ENCODE measurements at regions not wholly inside any gene's neighbourhood (a gene's known extent, or its start where the extent isn't known, plus 50 kb on each side); places are given as distances from the start of the nearest gene placed in this dataset.

GRCh38 chr7:52325237-52325636 is 710.2 kb upstream of the POM121L12 start:
- DNase-seq, result no peak

- no peak for DNase-seq
Observed at GRCh38 chr7:52323202-52323746, 712.2 kb upstream of the POM121L12 start.

- DNase-seq, result no peak
Observed at GRCh38 chr7:52320610-52321009, 714.8 kb upstream of the POM121L12 start.

- DNase-seq, result no peak
Observed at GRCh38 chr7:52317921-52318320, 717.5 kb upstream of the POM121L12 start.

GRCh38 chr7:52311886-52312285 is 723.5 kb upstream of the POM121L12 start:
- DNase-seq, result no peak

GRCh38 chr7:52309631-52310030 is 725.8 kb upstream of the POM121L12 start:
- DNase-seq, result no peak

- DNase-seq, result no peak
Observed at GRCh38 chr7:52302765-52303520, 732.5 kb upstream of the POM121L12 start.

GRCh38 chr7:52297128-52297527 is 738.3 kb upstream of the POM121L12 start:
- DNase-seq, result no peak

GRCh38 chr7:52294942-52295341 is 740.5 kb upstream of the POM121L12 start:
- DNase-seq, result no peak

GRCh38 chr7:52289247-52289646 is 746.2 kb upstream of the POM121L12 start:
- DNase-seq, result no peak

GRCh38 chr7:52287698-52288097 is 747.7 kb upstream of the POM121L12 start:
- no peak for DNase-seq

GRCh38 chr7:52285689-52286088 is 749.7 kb upstream of the POM121L12 start:
- DNase-seq, result no peak

- DNase-seq, result no peak
Observed at GRCh38 chr7:52283335-52283734, 752.1 kb upstream of the POM121L12 start.

GRCh38 chr7:52273685-52274610 is 761.5 kb upstream of the POM121L12 start:
- peak; percentile 31 for DNase-seq

GRCh38 chr7:52271703-52272102 is 763.7 kb upstream of the POM121L12 start:
- DNase-seq, result no peak

- no peak for DNase-seq
Observed at GRCh38 chr7:52270301-52270700, 765.1 kb upstream of the POM121L12 start.

GRCh38 chr7:52269669-52270068 is 765.8 kb upstream of the POM121L12 start:
- DNase-seq, result no peak

- no peak for DNase-seq
Observed at GRCh38 chr7:52261057-52261456, 774.4 kb upstream of the POM121L12 start.

- no peak for DNase-seq
Observed at GRCh38 chr7:52260046-52260665, 775.3 kb upstream of the POM121L12 start.

- no peak for DNase-seq
Observed at GRCh38 chr7:52257890-52258289, 777.5 kb upstream of the POM121L12 start.

- DNase-seq, result no peak
Observed at GRCh38 chr7:52254396-52255010, 780.9 kb upstream of the POM121L12 start.

- no peak for DNase-seq
Observed at GRCh38 chr7:52253953-52254352, 781.5 kb upstream of the POM121L12 start.

GRCh38 chr7:52249741-52250140 is 785.7 kb upstream of the POM121L12 start:
- no peak for DNase-seq

Measured in CD4-positive, alpha-beta T cell treated with Interleukin-6 for 4 hours (primary cell).